Stimulated activated CD8-positive, alpha-beta memory T cell treated with anti-CD3 and anti-CD28 coated beads, Interleukin-7, amount 100 ng/mL, for 4 hours (primary cell): ENCODE measurements at regions not wholly inside any gene's neighbourhood (a gene's known extent, or its start where the extent isn't known, plus 50 kb on each side); places are given as distances from the start of the nearest gene placed in this dataset.

ENCODE experiments used
- DNase-seq, 2 donors: peaks; one replicate each; pipeline ENCODE4 v3.0.0-alpha.2; 2020; ENCODE audit warnings: low read depth in 2 of 2

DNA sequence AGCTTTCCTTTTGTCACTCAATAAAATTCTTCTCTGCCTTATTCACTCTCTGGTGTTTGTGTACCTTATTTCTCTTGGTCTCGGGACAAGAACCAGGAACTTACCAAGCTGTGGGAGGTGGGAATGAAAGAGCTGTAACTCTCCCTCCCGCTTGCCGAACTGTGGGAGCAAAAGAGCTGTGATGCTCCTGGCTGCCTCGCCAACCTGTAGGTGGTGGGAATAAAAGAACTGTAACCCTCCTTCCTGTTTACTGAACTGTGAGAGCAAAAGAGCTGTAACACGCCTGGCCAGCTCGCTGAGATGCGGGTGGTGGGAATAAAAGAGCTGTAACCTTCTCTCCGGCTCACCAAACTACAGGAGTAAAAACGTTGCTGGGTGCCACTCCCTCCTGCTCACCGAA is 314.1 kb upstream of the LRIG3 start:
- no peak for DNase-seq

DNA sequence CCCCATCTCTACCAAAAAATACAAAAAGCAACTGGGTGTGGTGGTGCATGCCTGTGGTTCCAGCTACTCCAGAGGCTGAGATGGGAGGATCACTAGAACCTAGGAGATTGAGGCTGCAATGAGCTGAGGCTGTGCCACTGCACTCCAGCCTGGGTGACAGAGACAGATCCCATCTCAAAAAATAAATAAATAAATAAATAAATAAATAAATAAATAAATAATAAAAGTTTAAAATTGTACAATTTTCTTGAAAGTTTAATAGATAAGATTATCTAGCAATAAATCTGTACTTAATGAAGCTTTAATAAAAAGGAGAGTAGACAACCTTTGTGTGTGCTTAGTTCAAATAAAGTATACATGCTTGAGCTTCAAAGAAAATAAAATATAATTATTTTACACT is 310.0 kb upstream of the LRIG3 start:
- DNase-seq, result no peak

DNA sequence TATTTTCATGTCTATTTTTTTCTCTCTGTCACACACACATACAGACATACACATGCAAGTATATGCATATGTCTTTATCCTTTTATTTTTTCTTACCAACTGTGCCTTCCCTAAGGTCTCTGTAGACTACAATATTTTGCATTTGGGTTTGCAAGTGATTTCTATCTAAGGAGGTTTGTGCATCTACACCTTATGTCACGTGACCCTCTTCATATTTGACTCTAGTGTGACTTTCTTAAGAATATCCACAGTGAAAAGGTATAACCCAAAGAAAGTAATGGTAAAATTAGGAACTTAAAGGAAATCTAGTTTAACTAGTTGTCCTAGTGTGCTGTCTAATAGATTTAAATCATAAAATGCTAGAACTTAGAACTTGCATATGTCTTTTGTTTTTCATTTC is 298.8 kb upstream of the LRIG3 start:
- no peak for DNase-seq

DNA sequence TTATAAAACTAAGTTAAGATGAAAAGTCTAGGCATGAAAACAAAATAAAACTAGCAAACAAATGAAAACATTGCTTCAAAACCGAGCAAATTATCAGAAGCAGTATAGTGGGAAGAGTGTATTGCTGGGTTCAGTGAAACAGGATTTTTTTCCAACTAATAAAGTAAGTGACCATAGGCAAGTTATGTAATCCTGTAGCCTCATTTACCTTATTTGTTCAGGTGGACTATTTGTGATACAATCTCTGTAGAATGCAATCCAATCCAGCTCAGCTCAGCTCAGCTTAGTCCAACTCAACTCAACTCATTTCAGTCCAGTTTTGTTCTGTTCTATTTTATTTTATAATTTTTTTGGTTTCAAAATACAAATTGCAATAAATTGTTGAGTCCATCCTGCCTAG is 276.7 kb upstream of the LRIG3 start:
- no peak for DNase-seq

DNA sequence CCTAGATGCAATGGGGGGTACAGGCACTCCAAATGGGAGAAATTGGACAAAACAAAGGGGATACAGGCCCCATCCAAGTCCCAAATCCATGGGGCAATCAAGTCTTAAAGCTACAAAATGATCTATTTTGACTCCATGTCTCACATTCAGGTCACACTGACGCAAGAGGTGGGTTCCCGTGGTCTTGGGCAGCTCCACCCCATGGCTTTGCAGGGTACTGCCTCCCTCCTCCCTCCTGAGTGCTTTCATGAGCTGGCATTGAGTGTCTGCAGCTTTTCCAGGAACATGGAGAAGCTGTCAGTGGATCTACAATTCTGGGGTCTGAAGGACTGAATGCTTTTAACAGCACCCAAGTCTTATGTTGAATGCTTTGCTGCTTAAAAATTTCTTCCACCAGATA is 274.5 kb upstream of the LRIG3 start:
- no peak for DNase-seq

DNA sequence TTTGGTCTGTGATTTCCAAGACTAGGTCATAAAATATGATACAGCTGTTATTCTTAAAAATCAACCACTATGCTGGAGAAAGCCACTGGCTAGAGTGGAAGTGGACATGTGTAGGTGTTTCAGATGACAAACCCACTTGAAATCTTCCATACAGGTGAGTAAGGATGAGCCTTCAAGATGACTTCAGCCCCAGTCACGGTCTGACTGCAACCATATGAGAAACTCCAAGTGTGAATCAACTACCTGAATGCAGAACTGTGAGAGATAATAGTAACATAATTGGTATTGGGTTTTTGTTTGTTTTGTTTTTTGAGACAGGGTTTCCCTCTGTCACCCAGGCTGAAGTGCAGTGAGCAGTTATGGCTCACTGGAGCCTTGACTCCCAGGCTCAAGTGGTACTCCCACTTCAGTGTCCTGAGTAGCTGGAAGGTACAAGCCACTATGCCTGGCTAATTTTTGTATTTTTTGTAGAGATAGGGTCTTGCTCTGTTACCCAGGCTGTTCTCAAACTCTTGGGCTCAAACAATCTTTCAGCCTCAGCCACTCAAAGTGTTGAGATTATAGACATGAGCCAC is 273.3 kb upstream of the LRIG3 start:
- DNase-seq, result no peak

DNA sequence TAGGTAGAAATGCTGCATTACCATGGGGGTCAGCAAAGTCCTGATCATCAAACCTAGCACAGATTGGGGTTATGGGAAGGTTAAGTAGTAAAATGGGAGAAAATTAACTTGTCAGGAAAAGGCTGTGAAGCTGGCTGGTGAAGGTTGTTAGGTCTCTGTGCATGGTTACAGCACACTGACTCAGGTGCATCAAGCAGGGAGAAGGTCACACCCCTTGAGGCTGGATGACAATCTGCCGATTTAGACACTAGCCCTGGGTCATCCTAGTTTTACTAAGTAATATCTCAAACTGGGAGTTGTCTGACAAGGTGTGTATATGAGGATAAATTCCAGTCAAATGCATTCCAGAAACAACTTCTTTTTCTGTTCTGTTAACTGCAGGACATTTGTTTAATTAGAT is 271.1 kb upstream of the LRIG3 start:
- no peak for DNase-seq

DNA sequence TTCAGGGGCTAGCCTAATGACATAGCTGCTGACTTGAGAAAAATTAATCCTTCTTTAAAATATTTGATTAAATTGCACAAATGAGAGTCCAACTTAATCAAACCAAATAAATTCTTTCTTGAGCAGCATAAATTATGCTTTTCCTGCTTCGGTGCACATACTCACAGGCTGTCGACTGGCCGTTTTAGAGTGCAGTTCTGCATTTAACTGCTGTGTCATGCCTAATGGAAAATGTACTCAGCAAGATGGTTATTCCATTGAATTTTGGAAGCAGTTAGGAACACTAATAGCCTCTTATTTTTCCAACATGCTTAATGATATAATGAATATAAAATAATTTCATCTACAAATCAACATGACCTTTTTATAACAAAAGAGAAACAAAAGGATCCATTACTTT is 266.1 kb upstream of the LRIG3 start:
- DNase-seq, result no peak

DNA sequence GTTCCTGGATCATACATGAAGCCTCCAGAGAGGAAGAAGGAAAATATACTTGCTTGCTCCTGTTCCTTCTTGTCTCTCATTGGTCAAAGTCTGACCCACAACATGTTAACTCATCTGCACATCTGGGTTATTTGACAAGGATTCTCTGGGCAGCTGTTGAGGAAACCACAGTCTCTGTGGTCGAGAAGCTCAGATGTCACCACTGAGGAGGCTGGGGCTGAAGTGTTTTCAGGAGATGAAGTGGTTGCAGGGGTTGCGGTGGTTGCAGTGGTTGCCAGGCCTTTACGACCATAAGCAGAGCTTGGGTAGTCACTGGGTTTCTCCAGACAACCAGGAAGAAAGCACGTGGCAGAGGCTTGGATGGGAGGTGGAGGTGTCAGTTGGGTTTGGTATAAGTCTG is 265.0 kb upstream of the LRIG3 start:
- no peak for DNase-seq

DNA sequence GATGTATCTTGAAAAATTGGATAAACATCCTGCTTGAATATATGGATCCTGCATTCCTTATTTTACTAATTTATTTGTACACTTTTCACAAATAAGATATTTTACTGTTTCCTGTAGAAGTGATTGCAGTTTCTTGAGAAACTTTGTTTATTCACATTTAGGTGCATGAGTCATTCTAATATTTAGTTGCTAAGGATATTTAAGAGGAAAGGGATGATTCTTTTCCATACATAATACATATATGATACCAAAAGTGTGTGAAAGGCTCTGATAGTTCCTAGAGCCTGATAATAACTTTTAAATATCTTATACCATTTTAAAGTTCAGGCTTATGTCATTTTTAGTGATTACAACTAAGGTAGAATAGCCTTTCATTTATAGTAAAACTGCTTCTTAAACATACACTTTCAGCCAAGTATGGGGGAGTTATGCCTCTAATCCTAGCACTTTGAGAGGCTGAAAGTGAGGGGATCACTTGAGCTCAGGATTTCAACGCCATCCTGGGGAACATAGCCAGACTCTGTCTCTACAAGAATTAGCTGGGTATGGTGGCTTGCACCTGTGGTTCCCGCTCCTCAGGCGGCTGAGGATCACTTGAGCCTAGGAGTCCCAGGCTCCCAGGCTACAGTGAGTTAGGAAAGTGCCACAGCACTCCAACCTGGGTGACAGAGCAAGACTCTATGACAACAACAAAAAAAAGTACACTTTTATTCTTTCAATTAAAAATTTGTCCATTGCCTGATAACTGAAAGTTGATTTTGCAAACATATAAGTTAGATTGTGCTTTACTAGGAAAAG is 262.6 kb upstream of the LRIG3 start:
- no peak for DNase-seq

DNA sequence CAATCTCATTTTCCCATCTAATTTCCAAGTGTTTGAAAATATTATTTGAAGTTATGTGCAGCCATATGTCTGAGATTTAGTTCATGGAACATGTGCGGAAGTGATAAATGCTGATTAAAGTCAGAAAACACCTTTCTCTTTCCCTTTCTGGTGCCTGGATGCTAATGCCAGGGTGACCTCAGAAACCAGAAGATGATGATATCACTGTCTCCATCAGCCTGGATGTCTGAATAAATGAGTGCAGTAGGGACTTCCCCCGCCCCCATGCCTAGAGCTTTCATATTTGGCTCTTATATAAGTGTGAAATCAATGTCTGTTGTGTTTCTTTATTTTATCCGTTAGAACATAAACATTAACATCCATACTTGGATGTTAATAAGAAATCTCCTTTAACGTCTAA is 261.9 kb upstream of the LRIG3 start:
- no peak for DNase-seq

DNA sequence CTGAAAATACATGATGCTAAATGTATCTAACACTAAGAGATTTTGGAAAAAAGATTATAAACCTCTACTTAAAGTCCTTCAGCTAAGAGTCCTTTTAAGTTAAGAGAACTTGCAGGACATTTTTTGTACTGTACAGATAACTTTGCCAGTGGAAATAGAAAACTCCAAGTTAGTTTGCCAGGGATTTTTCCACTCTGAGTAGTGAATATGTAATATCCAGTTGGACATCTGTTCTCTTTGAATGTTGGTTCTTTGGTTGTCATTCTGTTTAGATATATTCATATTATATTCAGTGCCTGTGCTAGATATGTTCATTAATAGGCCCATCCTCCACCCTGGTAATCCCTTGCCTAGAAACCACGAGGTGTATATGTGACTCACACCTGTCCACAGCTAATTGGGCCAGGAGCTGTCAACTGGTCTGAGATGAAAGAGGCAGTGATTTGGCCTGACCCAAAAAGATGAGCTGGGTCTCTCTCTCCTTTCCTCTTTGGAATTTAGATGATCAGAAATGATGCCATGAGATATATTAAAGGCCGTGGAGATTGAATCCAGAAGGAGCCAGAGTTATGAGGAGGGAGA is 261.0 kb upstream of the LRIG3 start:
- DNase-seq, result no peak

DNA sequence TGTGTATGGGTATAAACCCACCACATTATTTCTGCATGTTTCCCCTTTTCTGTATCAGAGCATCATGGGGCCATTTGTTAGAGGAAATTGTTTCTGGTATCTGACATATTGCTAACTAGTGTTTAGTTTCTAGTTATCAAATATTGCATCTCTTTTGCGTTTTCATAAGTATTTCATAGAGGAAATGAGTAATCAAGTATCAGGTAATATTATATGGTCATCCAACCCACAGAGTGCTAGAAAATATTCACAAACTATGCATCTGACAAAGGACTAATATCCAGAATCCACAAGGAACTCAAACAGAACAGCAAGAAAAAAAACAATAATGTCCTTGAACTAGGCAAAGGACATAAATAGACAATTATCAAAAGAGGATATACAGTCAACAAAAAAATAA is 258.9 kb upstream of the LRIG3 start:
- DNase-seq, result no peak

DNA sequence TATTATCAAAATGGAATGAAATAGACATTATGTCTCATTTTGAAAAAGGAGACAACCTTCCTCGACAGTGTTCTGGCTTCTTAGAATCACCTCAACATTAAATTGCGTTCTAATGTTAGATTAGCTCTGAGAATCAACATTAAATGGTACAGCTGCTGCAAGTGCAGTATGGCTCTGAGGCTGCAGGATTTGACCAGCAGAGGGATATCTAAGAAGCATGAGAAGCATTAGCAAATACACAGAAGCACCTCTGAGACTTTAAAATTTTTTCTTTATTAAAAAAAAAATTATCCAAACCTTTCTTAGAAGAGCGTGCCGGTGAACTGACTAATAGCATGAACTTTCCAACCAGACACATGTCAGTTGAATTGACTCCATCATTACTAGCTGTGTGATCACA is 253.4 kb upstream of the LRIG3 start:
- no peak for DNase-seq

DNA sequence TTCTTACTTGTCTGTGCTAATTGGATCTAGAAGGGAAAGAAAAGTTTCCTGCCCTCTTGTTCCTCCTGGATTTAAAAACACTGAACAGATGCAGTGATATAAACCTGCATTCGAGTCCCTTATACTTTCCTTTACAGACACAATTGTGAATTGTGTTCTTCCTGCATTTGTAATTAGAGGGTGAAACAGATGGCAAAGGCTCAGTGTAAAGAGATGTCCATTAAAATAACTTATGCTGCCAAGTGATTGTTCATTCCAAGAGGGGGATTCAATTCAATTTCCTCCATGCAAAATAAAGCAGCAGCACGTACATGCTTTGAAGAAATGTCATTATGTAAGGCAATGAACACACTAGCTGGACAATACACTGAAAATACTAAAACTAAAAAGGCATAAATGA is 248.3 kb upstream of the LRIG3 start:
- DNase-seq, result no peak

DNA sequence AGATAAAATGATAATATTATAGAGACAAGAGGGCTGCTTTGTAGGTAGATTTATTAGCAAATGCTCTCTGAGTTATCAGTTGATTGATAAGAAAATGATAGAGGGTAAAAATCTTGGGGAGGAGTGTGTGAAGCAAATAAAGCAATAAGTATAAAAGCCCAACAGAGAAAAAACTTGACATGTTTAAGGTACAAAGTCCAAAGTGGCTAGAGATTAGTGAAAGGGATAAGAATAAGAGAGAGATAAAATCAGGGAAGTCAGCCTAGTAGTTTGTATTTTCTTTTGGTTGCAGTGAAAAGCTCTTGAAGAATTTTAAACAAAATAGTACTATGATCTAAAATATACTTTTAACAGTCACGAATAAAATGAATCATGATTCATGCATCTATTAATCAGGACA is 246.2 kb upstream of the LRIG3 start:
- no peak for DNase-seq

DNA sequence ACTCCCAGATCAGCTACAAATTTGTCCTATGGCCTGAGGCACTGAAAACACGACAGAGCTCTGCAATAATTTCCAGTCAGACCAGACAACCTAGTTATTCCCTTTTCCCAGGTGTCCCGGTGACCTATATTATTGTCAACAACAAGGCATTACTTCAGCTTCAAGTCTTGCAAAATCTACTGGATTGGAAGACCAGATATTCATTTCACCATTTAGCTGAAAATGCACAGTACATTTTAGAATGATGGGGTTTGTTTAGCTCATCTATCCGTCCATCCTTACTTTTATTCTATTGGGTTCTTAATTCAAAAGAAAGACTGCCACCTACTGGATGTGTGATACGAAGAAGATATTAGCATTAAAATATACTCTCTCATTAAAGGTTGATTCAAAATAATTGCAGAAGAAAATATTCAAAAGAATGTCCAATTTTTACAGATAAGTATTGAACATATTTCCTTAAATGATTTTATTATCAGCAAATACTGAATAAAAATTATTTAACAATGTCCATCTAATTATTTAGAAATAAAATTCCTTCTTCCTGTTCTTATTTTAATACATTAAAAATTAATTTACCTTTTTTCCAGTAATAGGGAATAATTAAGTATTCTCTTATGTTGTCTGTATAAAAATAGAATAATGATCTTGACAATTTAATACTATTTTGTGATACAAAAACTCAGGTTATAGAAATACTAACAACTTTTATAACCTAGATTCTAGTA is 244.9 kb upstream of the LRIG3 start:
- DNase-seq, result no peak

DNA sequence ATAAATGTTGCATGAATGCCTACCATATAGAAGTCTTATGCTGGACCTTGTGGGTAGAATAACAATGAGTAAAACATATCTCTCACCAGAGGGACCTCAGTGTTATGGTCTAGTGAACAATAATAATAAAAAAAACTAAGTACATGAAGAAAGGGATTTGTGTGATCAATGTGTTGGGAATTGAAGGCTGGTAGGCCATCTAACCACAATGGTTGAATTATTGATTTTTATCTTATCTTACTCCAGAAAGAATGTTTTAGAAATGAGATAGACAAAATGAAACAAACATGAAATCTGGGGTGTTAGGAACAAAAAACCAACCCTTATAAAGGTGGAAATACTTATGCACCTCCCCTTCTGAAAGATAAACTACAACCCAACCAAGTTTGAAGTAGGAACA is 243.9 kb upstream of the LRIG3 start:
- no peak for DNase-seq

DNA sequence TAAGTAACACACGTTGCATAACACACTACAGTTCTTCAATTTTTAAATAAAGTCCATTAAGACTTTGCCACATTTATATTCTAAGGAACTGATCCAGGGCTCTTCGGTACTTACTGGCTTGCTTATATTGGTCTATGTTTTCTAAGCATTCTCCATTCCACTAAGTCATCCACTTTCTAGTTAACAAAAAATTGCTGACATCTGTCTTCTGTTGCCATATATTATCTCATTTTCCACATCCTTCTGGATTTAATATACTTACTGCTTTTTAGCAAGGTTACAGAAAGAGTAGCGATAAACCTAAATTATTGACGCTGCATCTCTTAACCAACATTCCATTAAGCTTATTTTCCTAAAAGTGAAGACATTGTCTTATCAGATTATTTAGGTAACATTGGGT is 238.4 kb upstream of the LRIG3 start:
- DNase-seq, result no peak

DNA sequence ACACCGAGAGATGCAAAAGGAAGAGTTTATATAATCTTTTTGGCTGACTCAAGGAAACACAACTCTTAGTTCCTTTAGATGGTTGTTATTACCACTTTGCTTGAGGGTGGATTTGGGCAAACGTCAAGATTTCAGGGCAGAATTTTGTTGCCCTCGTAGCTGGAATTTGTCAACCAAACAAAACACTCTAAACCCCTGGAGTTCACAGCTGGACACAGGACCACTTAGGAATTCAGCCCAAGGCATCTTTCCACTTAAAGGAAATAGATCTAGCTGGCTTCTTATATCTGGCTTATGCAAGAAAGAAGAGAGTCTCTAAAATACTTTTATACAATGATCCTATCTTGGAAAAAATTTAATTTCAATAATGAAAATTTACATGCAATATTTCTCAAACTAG is 237.8 kb upstream of the LRIG3 start:
- no peak for DNase-seq

DNA sequence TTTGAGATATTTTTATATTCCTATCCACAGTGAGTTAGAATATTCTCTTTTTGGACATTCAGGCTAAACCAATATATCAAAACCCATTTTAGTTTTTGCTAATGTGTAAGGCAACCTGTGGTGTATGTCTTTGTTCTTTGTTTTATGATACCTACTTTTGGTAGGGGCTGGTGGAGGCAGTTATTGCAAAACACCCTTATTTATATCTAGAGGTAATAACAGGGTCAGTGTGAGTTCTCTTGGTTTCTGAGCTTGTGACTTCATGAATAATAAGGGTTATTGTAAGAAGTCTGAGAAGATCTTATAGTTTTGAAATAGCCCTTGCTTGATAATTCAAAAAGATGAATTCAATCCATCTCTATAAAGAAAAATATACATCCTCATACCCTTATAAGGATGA is 235.1 kb upstream of the LRIG3 start:
- DNase-seq, result no peak

DNA sequence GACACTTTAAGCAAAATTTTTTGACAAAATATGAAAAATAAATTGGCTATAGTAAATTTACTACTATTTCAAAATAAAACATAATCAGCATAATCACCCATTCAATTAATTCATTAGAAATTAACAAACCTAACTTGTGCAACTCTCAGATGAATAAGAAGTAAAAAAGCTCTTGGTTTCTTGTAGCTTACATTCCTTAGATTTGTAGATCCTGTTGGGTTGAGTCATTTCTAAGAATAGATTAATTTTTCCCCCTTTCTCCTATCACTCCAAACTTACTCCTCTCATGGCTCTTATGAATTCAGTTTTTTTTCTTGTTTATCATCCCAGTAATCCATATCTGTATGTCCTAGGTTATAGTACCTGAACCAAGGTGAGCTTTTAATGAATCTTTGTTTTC is 230.9 kb upstream of the LRIG3 start:
- DNase-seq, result no peak
